Smooth muscle cell (in vitro differentiated cells): ENCODE measurements at regions not wholly inside any gene's neighbourhood (a gene's known extent, or its start where the extent isn't known, plus 50 kb on each side); places are given as distances from the start of the nearest gene placed in this dataset.

Experiments used
- DNase-seq: peaks from one replicate; lab custom pipeline; 2025; ENCODE audit not compliant: unreplicated experiment; lab: John Stamatoyannopoulos, UW
- H2AFZ ChIP-seq: fragments of 200-600 bp; sonication (generic); 2 replicates; pipeline ENCODE4 v1.6.0; 2016; ENCODE audit warnings: antibody characterized with exemption, low read depth, mild to moderate bottlenecking
- H3F3A ChIP-seq: fragments of 200-600 bp; sonication (generic); 2 replicates; pipeline ENCODE4 v1.6.0; 2017; ENCODE audit warnings: antibody characterized with exemption, low read depth
- H3K27ac ChIP-seq: fragments of 200-600 bp; sonication (generic); 2 replicates; pipeline ENCODE4 v1.5.1; 2016; ENCODE audit warnings: low read depth, mild to moderate bottlenecking
- H3K27me3 ChIP-seq: fragments of 200-600 bp; sonication (generic); 2 replicates; pipeline ENCODE4 v1.6.1; 2016; ENCODE audit warnings: low read depth, mild to moderate bottlenecking
- H3K36me3 ChIP-seq: fragments of 200-600 bp; sonication (generic); 2 replicates; pipeline ENCODE4 v1.5.1; 2016; ENCODE audit warnings: low read depth
- H3K4me1 ChIP-seq: fragments of 200-600 bp; sonication (generic); 2 replicates; pipeline ENCODE4 v1.5.1; 2016; ENCODE audit warnings: low read depth
- H3K4me2 ChIP-seq: fragments of 200-600 bp; sonication (generic); 2 replicates; pipeline ENCODE4 v1.6.0; 2016; ENCODE audit warnings: mild to moderate bottlenecking
- H3K4me3 ChIP-seq: fragments of 200-600 bp; sonication (generic); 2 replicates; pipeline ENCODE4 v1.5.1; 2016; ENCODE audit warnings: mild to moderate bottlenecking
- H3K79me2 ChIP-seq: fragments of 200-600 bp; sonication (generic); 2 replicates; pipeline ENCODE4 v1.6.0; 2016; ENCODE audit warnings: low read depth, mild to moderate bottlenecking
- H3K9ac ChIP-seq: fragments of 200-600 bp; sonication (generic); 2 replicates; pipeline ENCODE4 v1.6.0; 2016; ENCODE audit warnings: low read depth
- H3K9me3 ChIP-seq: fragments of 200-600 bp; sonication (generic); replicated peaks from 2 replicates; pipeline ENCODE4 v1.5.1; 2016; ENCODE audit warnings: low read depth
- H4K20me1 ChIP-seq: fragments of 200-600 bp; sonication (generic); 2 replicates; pipeline ENCODE4 v1.6.0; 2016; ENCODE audit warnings: low read depth
- CTCF ChIP-seq: fragments of 200-600 bp; sonication (generic); IDR thresholded peaks from 2 replicates; pipeline ENCODE4 v1.5.1; 2017; ENCODE audit warnings: borderline replicate concordance, mild to moderate bottlenecking, antibody characterized with exemption; ENCODE audit not compliant: insufficient read depth, poor library complexity, severe bottlenecking
- WGBS: methylation state at CpG from one replicate; pipeline ENCODE4 v1.1.7; 2016; ENCODE audit warnings: low lambda C conversion rate; 5-methylcytosine and 5-hydroxymethylcytosine counted together

- Histone ChIP-seq H3K4me2 (no peak overlapping the region), H3K27me3 (no peaks in the 10 kb centered on the region), H3K9ac (no peak overlapping the region), H2AFZ (no peak overlapping the region), H3K27ac (no peak overlapping the region), H3K9me3 (no peaks in the 10 kb centered on the region), H3K4me3 (no peak overlapping the region), H3F3A (no peaks in the 10 kb centered on the region), H3K79me2 (no peaks in the 10 kb centered on the region), H3K4me1 (no peaks in the 10 kb centered on the region), H3K36me3 (no peaks in the 10 kb centered on the region), H4K20me1 (no peaks in the 10 kb centered on the region)
- 88% methylated on average over 2 of the region's 2 CpGs for WGBS
- DNase-seq = no peak
- no peak for TF ChIP-seq CTCF
Observed at GRCh38 chr5:97644896-97645295, 461.8 kb upstream of the RIOK2 start.

DNA sequence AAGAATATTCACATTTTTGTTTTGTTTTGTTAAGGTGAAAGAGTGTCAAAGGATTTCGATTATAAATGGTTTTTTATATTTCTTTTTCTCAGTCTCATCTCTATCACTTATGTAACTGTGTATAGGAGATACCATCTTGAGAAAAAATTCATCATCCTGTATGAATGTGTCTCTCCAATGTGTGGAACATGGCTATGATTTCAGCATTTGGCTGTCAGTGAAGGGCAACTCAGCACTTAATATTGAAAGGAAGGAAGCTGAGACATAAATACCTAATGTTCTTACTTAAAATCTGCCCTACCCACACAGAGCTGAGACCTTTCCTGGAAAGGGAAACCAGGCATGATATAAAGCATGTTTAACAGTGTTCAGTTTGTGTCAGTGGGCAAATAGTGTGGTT, 474.2 kb upstream of the RIOK2 start:
- Histone ChIP-seq H3K79me2 (no peaks in the 10 kb centered on the region), H3K9me3 (no peaks in the 10 kb centered on the region), H2AFZ (no peak overlapping the region), H3K4me3 (no peak overlapping the region), H3K9ac (no peak overlapping the region), H3K36me3 (no peaks in the 10 kb centered on the region), H4K20me1 (no peaks in the 10 kb centered on the region), H3K4me1 (no peaks in the 10 kb centered on the region), H3K27ac (no peak overlapping the region), H3F3A (no peaks in the 10 kb centered on the region), H3K4me2 (no peak overlapping the region), H3K27me3 (no peaks in the 10 kb centered on the region)
- 41% methylated on average over 1 of the region's 1 CpG for WGBS
- DNase-seq = no peak
- TF ChIP-seq CTCF = no peak

- TF ChIP-seq CTCF = no peak
- H4K20me1 ChIP-seq = no peaks in the 10 kb centered on the region
- no peak overlapping the region for H3K9ac ChIP-seq
- H3K4me3 ChIP-seq = no peak overlapping the region
- H3F3A ChIP-seq = no peaks in the 10 kb centered on the region
- no peaks in the 10 kb centered on the region for H3K4me1 ChIP-seq
- H2AFZ ChIP-seq = no peak overlapping the region
- H3K27me3 ChIP-seq = no peaks in the 10 kb centered on the region
- no peaks in the 10 kb centered on the region for H3K79me2 ChIP-seq
- H3K27ac ChIP-seq = no peak overlapping the region
- H3K4me2 ChIP-seq = no peak overlapping the region
- no peaks in the 10 kb centered on the region for H3K36me3 ChIP-seq
- WGBS = 82% methylated on average over 4 of the region's 4 CpGs
- H3K9me3 ChIP-seq = no peaks in the 10 kb centered on the region
- DNase-seq = no peak
Observed at GRCh38 chr5:97658116-97658900, 475.3 kb upstream of the RIOK2 start.

- no peaks in the 10 kb centered on the region for H4K20me1 ChIP-seq
- H3K4me2 ChIP-seq = no peak overlapping the region
- no peaks in the 10 kb centered on the region for H3K27me3 ChIP-seq
- no peaks in the 10 kb centered on the region for H3K36me3 ChIP-seq
- DNase-seq = no peak
- H2AFZ ChIP-seq = no peak overlapping the region
- no peaks in the 10 kb centered on the region for H3F3A ChIP-seq
- no peak for TF ChIP-seq CTCF
- 90% methylated on average over 2 of the region's 2 CpGs for WGBS
- no peak overlapping the region for H3K9ac ChIP-seq
- no peak overlapping the region for H3K27ac ChIP-seq
- no peak overlapping the region for H3K4me3 ChIP-seq
- H3K9me3 ChIP-seq = no peaks in the 10 kb centered on the region
- no peaks in the 10 kb centered on the region for H3K4me1 ChIP-seq
- H3K79me2 ChIP-seq = no peaks in the 10 kb centered on the region
Observed at GRCh38 chr5:97666783-97667182, 483.7 kb upstream of the RIOK2 start.
